HG02943 (cell line): ENCODE measurements at regions not wholly inside any gene's neighbourhood (a gene's known extent, or its start where the extent isn't known, plus 50 kb on each side); places are given as distances from the start of the nearest gene placed in this dataset.
"Not testable (repeated sequence)": the region's sequence is repeated elsewhere in the genome, so short reads cannot be mapped to it uniquely, and the experiment has no call there.

ENCODE experiments used
- ATAC-seq: cut with Tn5 transposase; IDR thresholded peaks from one replicate; pipeline ENCODE4 v1.9.1; 2021; ENCODE audit warnings: mild to moderate bottlenecking, low read depth, moderate library complexity; ENCODE audit not compliant: unreplicated experiment

GRCh38 chr4:33940281-33940680 is 2304.0 kb downstream of the ARAP2 start:
- no peak for ATAC-seq

GRCh38 chr4:33941854-33942253 is 2302.5 kb downstream of the ARAP2 start:
- no peak for ATAC-seq

GRCh38 chr4:33948921-33949320 is 2295.4 kb downstream of the ARAP2 start:
- ATAC-seq, result no peak

GRCh38 chr4:33953848-33954247 is 2290.5 kb downstream of the ARAP2 start:
- ATAC-seq, result not testable (repeated sequence)

GRCh38 chr4:33954759-33955158 is 2289.6 kb downstream of the ARAP2 start:
- no peak for ATAC-seq

GRCh38 chr4:33959519-33959918 is 2284.8 kb downstream of the ARAP2 start:
- ATAC-seq, result no peak

GRCh38 chr4:33961761-33962160 is 2282.6 kb downstream of the ARAP2 start:
- no peak for ATAC-seq

- ATAC-seq, result no peak
Measured at GRCh38 chr4:33966808-33967207, 2277.5 kb downstream of the ARAP2 start.

GRCh38 chr4:33974270-33974669 is 2270.0 kb downstream of the ARAP2 start:
- ATAC-seq, result no peak

- ATAC-seq, result no peak
Measured at GRCh38 chr4:33975995-33976394, 2268.3 kb downstream of the ARAP2 start.

GRCh38 chr4:33979781-33980180 is 2264.5 kb downstream of the ARAP2 start:
- ATAC-seq, result not testable (repeated sequence)

- no peak for ATAC-seq
Measured at GRCh38 chr4:33980361-33980760, 2264.0 kb downstream of the ARAP2 start.

GRCh38 chr4:33989820-33990443 is 2254.4 kb downstream of the ARAP2 start:
- ATAC-seq, result no peak

- no peak for ATAC-seq
Measured at GRCh38 chr4:33996075-33996718, 2248.1 kb downstream of the ARAP2 start.

- ATAC-seq, result no peak
Measured at GRCh38 chr4:33998291-33998690, 2246.0 kb downstream of the ARAP2 start.

- no peak for ATAC-seq
Measured at GRCh38 chr4:34000356-34000755, 2244.0 kb downstream of the ARAP2 start.

- ATAC-seq, result not testable (repeated sequence)
Measured at GRCh38 chr4:34006540-34006939, 2237.8 kb downstream of the ARAP2 start.

- ATAC-seq, result no peak
Measured at GRCh38 chr4:34009951-34010350, 2234.4 kb downstream of the ARAP2 start.

GRCh38 chr4:34010751-34011519 is 2233.4 kb downstream of the ARAP2 start:
- ATAC-seq, result no peak

- no peak for ATAC-seq
Measured at GRCh38 chr4:34035225-34035624, 2209.1 kb downstream of the ARAP2 start.

GRCh38 chr4:34037280-34037679 is 2207.0 kb downstream of the ARAP2 start:
- ATAC-seq, result no peak

GRCh38 chr4:34039766-34040165 is 2204.5 kb downstream of the ARAP2 start:
- ATAC-seq, result no peak
